ENCODE measurements at regions not wholly inside any gene's neighbourhood (a gene's known extent, or its start where the extent isn't known, plus 50 kb on each side); places are given as distances from the start of the nearest gene placed in this dataset.

GRCh38 chr4:53935780-53936179 lies 128.6 kb downstream of the CHIC2 start:
- POLR2A ChIA-PET (ENCODE audit: low non-redundant PET): no interaction called here
- intact Hi-C loops (cut with micrococcal nuclease; ENCODE audit: unreplicated experiment): loop anchor here (10.0 kb wide), 1 partner anchor 921 kb away; no protein-coding TSS in a partner anchor
- BruUV-seq (replicated peaks): no TSS peak

DNA sequence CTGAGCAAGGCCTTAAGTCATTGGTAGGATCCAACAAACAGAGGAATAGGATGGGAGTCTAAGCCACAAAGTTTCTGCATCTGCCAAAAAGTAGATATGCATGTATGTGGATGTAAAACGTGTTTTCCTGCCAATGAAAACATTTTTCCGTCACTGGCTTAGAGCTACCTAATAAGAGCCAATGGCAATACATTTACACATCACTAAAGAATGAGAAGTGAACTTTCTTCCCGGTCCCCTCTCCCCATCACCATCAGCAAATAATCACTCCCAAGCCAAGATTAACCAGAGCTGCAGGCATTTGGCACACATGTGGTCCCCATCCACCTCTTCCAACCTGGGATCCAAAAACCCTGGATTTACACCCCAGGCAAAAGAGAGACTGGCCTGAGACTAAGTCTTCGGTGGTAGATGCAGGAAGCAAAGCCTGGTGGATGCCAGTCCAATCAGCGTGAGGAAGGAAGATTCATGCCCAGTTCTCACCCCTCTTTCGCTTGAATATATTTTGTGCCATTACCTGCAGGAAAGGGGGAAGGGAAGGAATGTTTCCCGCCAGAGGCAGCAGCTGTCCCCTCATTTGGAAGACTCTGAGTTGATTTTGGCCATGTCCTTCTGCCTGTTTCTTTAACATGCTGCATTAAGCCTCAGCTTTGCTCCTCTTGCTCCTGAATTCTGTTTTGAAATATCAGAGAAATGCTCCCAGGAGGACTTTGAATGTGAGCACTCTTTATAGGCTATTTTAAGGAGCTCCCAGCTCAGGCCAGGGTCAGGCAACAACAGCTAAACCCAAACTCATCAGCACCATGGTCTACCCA lies 131.4 kb downstream of the CHIC2 start:
- Histone ChIP-seq H3K4me3 (ENCODE audit: low read depth, low read length, poor library complexity, severe bottlenecking) (no peak overlapping the region), H3K36me3 (ENCODE audit: insufficient read depth, low read length, poor library complexity, severe bottlenecking) (no peaks in the 10 kb centered on the region), H3K27ac (ENCODE audit: low read depth, low read length, poor library complexity, severe bottlenecking) (no peak overlapping the region), H3K4me1 (ENCODE audit: insufficient read depth, low read length, poor library complexity, severe bottlenecking) (no peaks in the 10 kb centered on the region), H3K9me3 (ENCODE audit: low read depth, low read length, poor library complexity, severe bottlenecking) (no peaks in the 10 kb centered on the region), H3K27me3 (replicated peaks; ENCODE audit: insufficient read depth, low read depth, low read length, poor library complexity) (peaks cover 15% of the 10 kb centered on the region)
- ChIA-PET POLR2A (ENCODE audit: low non-redundant PET) (no interaction called here), CTCF (interaction anchor here (1.0 kb wide), 1 partner anchor 301 kb away, joined by 3 read pairs; no protein-coding TSS in a partner anchor)
- TF ChIP-seq EZH2 (IDR thresholded peaks at IDR 0.05; ENCODE audit: borderline replicate concordance, low read depth, low read length, poor library complexity, severe bottlenecking): no peak
- TF ChIP-seq, protein P1, sequence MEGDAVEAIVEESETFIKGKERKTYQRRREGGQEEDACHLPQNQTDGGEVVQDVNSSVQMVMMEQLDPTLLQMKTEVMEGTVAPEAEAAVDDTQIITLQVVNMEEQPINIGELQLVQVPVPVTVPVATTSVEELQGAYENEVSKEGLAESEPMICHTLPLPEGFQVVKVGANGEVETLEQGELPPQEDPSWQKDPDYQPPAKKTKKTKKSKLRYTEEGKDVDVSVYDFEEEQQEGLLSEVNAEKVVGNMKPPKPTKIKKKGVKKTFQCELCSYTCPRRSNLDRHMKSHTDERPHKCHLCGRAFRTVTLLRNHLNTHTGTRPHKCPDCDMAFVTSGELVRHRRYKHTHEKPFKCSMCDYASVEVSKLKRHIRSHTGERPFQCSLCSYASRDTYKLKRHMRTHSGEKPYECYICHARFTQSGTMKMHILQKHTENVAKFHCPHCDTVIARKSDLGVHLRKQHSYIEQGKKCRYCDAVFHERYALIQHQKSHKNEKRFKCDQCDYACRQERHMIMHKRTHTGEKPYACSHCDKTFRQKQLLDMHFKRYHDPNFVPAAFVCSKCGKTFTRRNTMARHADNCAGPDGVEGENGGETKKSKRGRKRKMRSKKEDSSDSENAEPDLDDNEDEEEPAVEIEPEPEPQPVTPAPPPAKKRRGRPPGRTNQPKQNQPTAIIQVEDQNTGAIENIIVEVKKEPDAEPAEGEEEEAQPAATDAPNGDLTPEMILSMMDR (conservative IDR thresholded peaks at IDR 0.05; ENCODE audit: low read depth, low read length): no peak
- no TSS peak for BruUV-seq (replicated peaks)
- intact Hi-C loops (cut with micrococcal nuclease; ENCODE audit: unreplicated experiment): loop anchor here (10.0 kb wide), 1 partner anchor 918 kb away; no protein-coding TSS in a partner anchor
- no peak for DNase-seq (ENCODE audit: low spot score)

More at GRCh38 chr4:53935780-53936179, 128.6 kb downstream of the CHIC2 start:
- TF ChIP-seq, protein P1 (conservative IDR thresholded peaks at IDR 0.05; ENCODE audit: low read depth, low read length): no peak
- no peak for TF ChIP-seq EZH2 (IDR thresholded peaks at IDR 0.05; ENCODE audit: borderline replicate concordance, low read depth, low read length, poor library complexity, severe bottlenecking)
- H3K9me3 ChIP-seq (ENCODE audit: low read depth, low read length, poor library complexity, severe bottlenecking): no peaks in the 10 kb centered on the region
- H3K36me3 ChIP-seq (ENCODE audit: insufficient read depth, low read length, poor library complexity, severe bottlenecking): no peaks in the 10 kb centered on the region
- no peak overlapping the region for H3K27ac ChIP-seq (ENCODE audit: low read depth, low read length, poor library complexity, severe bottlenecking)
- H3K27me3 ChIP-seq (replicated peaks; ENCODE audit: insufficient read depth, low read depth, low read length, poor library complexity): peaks cover 15% of the 10 kb centered on the region
- H3K4me3 ChIP-seq (ENCODE audit: low read depth, low read length, poor library complexity, severe bottlenecking): no peak overlapping the region
- DNase-seq (ENCODE audit: low spot score): no peak
- CTCF ChIA-PET: no interaction called here
- no peaks in the 10 kb centered on the region for H3K4me1 ChIP-seq (ENCODE audit: insufficient read depth, low read length, poor library complexity, severe bottlenecking)

DNA sequence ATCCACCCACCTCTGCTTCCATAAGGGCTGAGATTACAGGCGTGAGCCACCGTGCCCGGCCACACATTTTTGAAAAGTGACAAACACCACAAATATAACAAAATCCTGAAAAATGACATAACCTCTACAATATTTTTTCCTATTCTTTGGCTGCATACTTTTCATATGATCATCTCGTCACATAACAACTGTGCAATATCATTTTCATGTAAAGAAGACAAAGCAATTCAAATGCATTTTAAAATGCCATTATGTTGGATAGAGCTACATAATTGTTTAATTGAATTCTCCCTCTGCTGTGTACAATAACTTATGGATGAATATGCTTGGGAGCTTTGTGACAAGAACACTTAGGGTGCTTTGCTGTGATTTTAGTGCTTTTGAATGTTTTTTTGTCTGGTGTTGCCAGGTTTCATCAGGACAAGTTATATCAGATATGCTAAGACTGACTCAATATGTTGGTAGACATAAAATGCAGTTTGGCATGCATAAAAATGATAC lies 132.9 kb downstream of the CHIC2 start:
- ChIA-PET CTCF (interaction anchor here (0.7 kb wide), 1 partner anchor 312 kb away, joined by 7 read pairs; no protein-coding TSS in a partner anchor), POLR2A (ENCODE audit: low non-redundant PET) (no interaction called here)
- Histone ChIP-seq H3K27me3 (replicated peaks; ENCODE audit: insufficient read depth, low read depth, low read length, poor library complexity) (peaks cover 15% of the 10 kb centered on the region), H3K9me3 (ENCODE audit: low read depth, low read length, poor library complexity, severe bottlenecking) (no peaks in the 10 kb centered on the region), H3K27ac (ENCODE audit: low read depth, low read length, poor library complexity, severe bottlenecking) (no peak overlapping the region), H3K36me3 (ENCODE audit: insufficient read depth, low read length, poor library complexity, severe bottlenecking) (no peaks in the 10 kb centered on the region), H3K4me1 (ENCODE audit: insufficient read depth, low read length, poor library complexity, severe bottlenecking) (no peaks in the 10 kb centered on the region), H3K4me3 (ENCODE audit: low read depth, low read length, poor library complexity, severe bottlenecking) (no peak overlapping the region)
- intact Hi-C loops (cut with micrococcal nuclease; ENCODE audit: unreplicated experiment): loop anchor here (10.0 kb wide), 1 partner anchor 917 kb away; no protein-coding TSS in a partner anchor
- DNase-seq (ENCODE audit: low spot score): no peak
- TF ChIP-seq EZH2 (IDR thresholded peaks at IDR 0.05; ENCODE audit: borderline replicate concordance, low read depth, low read length, poor library complexity, severe bottlenecking): no peak
- TF ChIP-seq, protein P1 (conservative IDR thresholded peaks at IDR 0.05; ENCODE audit: low read depth, low read length): no peak
- no TSS peak for BruUV-seq (replicated peaks)
